NCI-H345 treated with DMSO at 0.1 percent for 48 hours (cell line): ENCODE measurements at regions not wholly inside any gene's neighbourhood (a gene's known extent, or its start where the extent isn't known, plus 50 kb on each side); places are given as distances from the start of the nearest gene placed in this dataset.

ENCODE experiments used
- DNase-seq: peaks from one replicate; lab custom pipeline; 2025; ENCODE audit not compliant: unreplicated experiment; lab: John Stamatoyannopoulos, UW

GRCh38 chr9:134502266-134502791 lies 139.3 kb upstream of the COL5A1 start:
- DNase-seq: no peak

GRCh38 chr9:134502809-134503211 lies 138.8 kb upstream of the COL5A1 start:
- no peak for DNase-seq

GRCh38 chr9:134503301-134504105 lies 138.1 kb upstream of the COL5A1 start:
- DNase-seq: no peak

- no peak for DNase-seq
Observed at GRCh38 chr9:134504106-134504385, 137.6 kb upstream of the COL5A1 start.

GRCh38 chr9:134505032-134505431 lies 136.6 kb upstream of the COL5A1 start:
- no peak for DNase-seq

GRCh38 chr9:134509281-134509680 lies 132.3 kb upstream of the COL5A1 start:
- no peak for DNase-seq

- no peak for DNase-seq
Observed at GRCh38 chr9:134509817-134510216, 131.8 kb upstream of the COL5A1 start.

GRCh38 chr9:134514503-134514902 lies 127.1 kb upstream of the COL5A1 start:
- DNase-seq: no peak

- no peak for DNase-seq
Observed at GRCh38 chr9:134515026-134515821, 126.4 kb upstream of the COL5A1 start.

GRCh38 chr9:134516464-134516863 lies 125.1 kb upstream of the COL5A1 start:
- no peak for DNase-seq

- DNase-seq: no peak
Observed at GRCh38 chr9:134517069-134517680, 124.4 kb upstream of the COL5A1 start.

GRCh38 chr9:134518004-134518606 lies 123.5 kb upstream of the COL5A1 start:
- DNase-seq: no peak

GRCh38 chr9:134519375-134520070 lies 122.1 kb upstream of the COL5A1 start:
- no peak for DNase-seq

- DNase-seq: no peak
Observed at GRCh38 chr9:134521817-134522501, 119.6 kb upstream of the COL5A1 start.

- DNase-seq: no peak
Observed at GRCh38 chr9:134522502-134522848, 119.1 kb upstream of the COL5A1 start.

GRCh38 chr9:134522976-134523375 lies 118.6 kb upstream of the COL5A1 start:
- DNase-seq: no peak

- no peak for DNase-seq
Observed at GRCh38 chr9:134525070-134525815, 116.4 kb upstream of the COL5A1 start.

- no peak for DNase-seq
Observed at GRCh38 chr9:134525841-134526583, 115.6 kb upstream of the COL5A1 start.
